ENCODE measurements at regions not wholly inside any gene's neighbourhood (a gene's known extent, or its start where the extent isn't known, plus 50 kb on each side); places are given as distances from the start of the nearest gene placed in this dataset.

DNA sequence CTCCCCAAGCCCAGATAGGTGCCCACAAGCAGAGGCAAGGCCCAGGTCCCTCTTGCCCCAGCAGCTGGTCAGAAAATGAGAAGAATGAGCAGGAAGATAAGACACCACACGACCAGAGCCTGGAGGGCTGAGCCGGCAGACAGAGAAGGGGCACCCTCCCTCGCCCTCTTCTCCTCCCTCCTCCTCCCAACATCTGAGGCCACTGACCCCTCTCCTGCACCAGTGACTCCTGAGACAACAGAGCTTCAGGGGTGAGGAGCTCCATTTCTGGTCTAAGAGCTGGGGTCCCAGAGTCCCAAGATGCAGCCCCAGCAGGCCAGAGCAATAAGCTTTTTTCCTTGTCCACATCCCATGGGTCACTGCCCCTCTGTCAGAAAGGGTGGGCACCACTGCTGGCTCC lies 159.2 kb downstream of the TRIM29 start:
- Histone ChIP-seq H3K9ac (no peak overlapping the region), H2AFZ (no peak overlapping the region), H3K4me2 (ENCODE audit: unreplicated experiment) (no peak overlapping the region), H3K79me2 (ENCODE audit: insufficient read depth) (no peaks in the 10 kb centered on the region), H3K36me3 (ENCODE audit: low read depth) (no peaks in the 10 kb centered on the region), H3K27ac (no peak overlapping the region), H3F3A (ENCODE audit: insufficient read depth) (no peaks in the 10 kb centered on the region), H3K4me3 (no peak overlapping the region), H3K4me1 (ENCODE audit: insufficient read depth) (no peaks in the 10 kb centered on the region), H3K27me3 (replicated peaks; ENCODE audit: insufficient read depth) (peaks cover 75% of the 10 kb centered on the region), H3K9me2 (ENCODE audit: insufficient read depth) (no peaks in the 10 kb centered on the region), H3K9me3 (ENCODE audit: low read depth) (no peaks in the 10 kb centered on the region), H4K20me1 (ENCODE audit: insufficient read depth) (no peaks in the 10 kb centered on the region)
- whole genome bisulfite sequencing, 2 experiments (ENCODE audit: low coverage in 1 of 2, low lambda C conversion rate in 2 of 2, missing lambda C conversion rate in 2 of 2), result 44 to 60% methylated on average over 3 of the region's 3 CpGs
- no peak for DNase-seq
- no peak for TF ChIP-seq EZH2 (IDR thresholded peaks at IDR 0.05; ENCODE audit: insufficient read depth, poor library complexity, severe bottlenecking)
- TF ChIP-seq EZH2phosphoT487 (IDR thresholded peaks at IDR 0.05; ENCODE audit: insufficient read depth, low read depth), result no peak
- in situ Hi-C loops (cut with MboI), result no loop called here

DNA sequence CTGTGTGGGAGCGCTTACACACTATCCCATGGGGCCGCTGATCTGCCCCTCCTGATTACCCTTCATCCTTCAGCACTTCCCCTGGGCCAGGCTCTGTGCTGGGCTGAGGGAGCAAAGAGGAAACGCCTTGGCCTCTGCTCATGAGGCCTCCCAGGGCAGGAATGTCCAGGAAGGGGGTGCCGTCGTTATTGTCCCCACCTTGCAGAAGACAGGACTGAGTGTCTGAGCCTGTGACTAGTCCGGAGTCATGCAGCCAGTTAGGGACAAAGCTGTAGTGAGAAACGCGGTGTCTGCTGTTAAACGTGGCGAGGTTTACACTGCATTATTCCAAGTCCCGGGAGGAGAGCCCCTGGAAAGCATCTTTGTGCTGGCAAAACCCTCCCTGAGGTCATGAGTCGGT lies 160.0 kb downstream of the TRIM29 start:
- 47 to 55% methylated on average over 12 of the region's 12 CpGs for WGBS, 2 experiments (ENCODE audit: low coverage in 1 of 2, low lambda C conversion rate in 2 of 2, missing lambda C conversion rate in 2 of 2)
- no peak overlapping the region for H2AFZ ChIP-seq
- no peaks in the 10 kb centered on the region for H3K79me2 ChIP-seq (ENCODE audit: insufficient read depth)
- no peak for TF ChIP-seq EZH2 (IDR thresholded peaks at IDR 0.05; ENCODE audit: insufficient read depth, poor library complexity, severe bottlenecking)
- no peak for TF ChIP-seq EZH2phosphoT487 (IDR thresholded peaks at IDR 0.05; ENCODE audit: insufficient read depth, low read depth)
- no peak overlapping the region for H3K4me3 ChIP-seq
- in situ Hi-C loops (cut with MboI), result no loop called here
- no peaks in the 10 kb centered on the region for H4K20me1 ChIP-seq (ENCODE audit: insufficient read depth)
- no peaks in the 10 kb centered on the region for H3K9me3 ChIP-seq (ENCODE audit: low read depth)
- H3K36me3 ChIP-seq (ENCODE audit: low read depth), result no peaks in the 10 kb centered on the region
- peaks cover 68% of the 10 kb centered on the region for H3K27me3 ChIP-seq (replicated peaks; ENCODE audit: insufficient read depth)
- no peak overlapping the region for H3K27ac ChIP-seq
- H3K4me2 ChIP-seq (ENCODE audit: unreplicated experiment), result no peak overlapping the region
- H3K9ac ChIP-seq, result no peak overlapping the region
- no peaks in the 10 kb centered on the region for H3F3A ChIP-seq (ENCODE audit: insufficient read depth)
- H3K4me1 ChIP-seq (ENCODE audit: insufficient read depth), result no peaks in the 10 kb centered on the region
- H3K9me2 ChIP-seq (ENCODE audit: insufficient read depth), result no peaks in the 10 kb centered on the region
- no peak for DNase-seq

DNA sequence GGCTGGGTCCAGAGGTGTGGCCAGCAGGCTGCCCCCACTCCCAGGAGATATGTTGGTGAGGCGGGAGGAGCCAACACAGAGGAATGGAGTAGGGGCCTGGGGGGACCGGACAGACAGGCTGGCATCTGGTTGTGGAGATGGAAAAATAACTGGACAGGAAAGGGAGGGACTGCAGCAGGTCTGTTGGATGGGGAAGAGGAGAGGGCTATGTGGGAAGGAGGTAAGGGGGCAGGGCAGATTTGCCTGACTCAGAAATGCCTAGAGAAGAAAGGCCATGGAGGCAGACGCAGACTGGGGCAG lies 160.4 kb downstream of the TRIM29 start:
- H3K79me2 ChIP-seq (ENCODE audit: insufficient read depth), result no peaks in the 10 kb centered on the region
- H3K9me2 ChIP-seq (ENCODE audit: insufficient read depth), result no peaks in the 10 kb centered on the region
- no peak for DNase-seq
- in situ Hi-C loops (cut with MboI), result no loop called here
- H3K4me3 ChIP-seq, result no peak overlapping the region
- peaks cover 64% of the 10 kb centered on the region for H3K27me3 ChIP-seq (replicated peaks; ENCODE audit: insufficient read depth)
- H3K9ac ChIP-seq, result no peak overlapping the region
- no peaks in the 10 kb centered on the region for H3K36me3 ChIP-seq (ENCODE audit: low read depth)
- no peak overlapping the region for H3K4me2 ChIP-seq (ENCODE audit: unreplicated experiment)
- no peaks in the 10 kb centered on the region for H3K9me3 ChIP-seq (ENCODE audit: low read depth)
- TF ChIP-seq EZH2phosphoT487 (IDR thresholded peaks at IDR 0.05; ENCODE audit: insufficient read depth, low read depth) (no peak), EZH2 (IDR thresholded peaks at IDR 0.05; ENCODE audit: insufficient read depth, poor library complexity, severe bottlenecking) (no peak)
- H3F3A ChIP-seq (ENCODE audit: insufficient read depth), result no peaks in the 10 kb centered on the region
- no peaks in the 10 kb centered on the region for H3K4me1 ChIP-seq (ENCODE audit: insufficient read depth)
- no peaks in the 10 kb centered on the region for H4K20me1 ChIP-seq (ENCODE audit: insufficient read depth)
- WGBS, 2 experiments (ENCODE audit: low coverage in 1 of 2, low lambda C conversion rate in 2 of 2, missing lambda C conversion rate in 2 of 2), result 50 to 70% methylated on average over 3 of the region's 3 CpGs
- H2AFZ ChIP-seq, result no peak overlapping the region
- H3K27ac ChIP-seq, result no peak overlapping the region

DNA sequence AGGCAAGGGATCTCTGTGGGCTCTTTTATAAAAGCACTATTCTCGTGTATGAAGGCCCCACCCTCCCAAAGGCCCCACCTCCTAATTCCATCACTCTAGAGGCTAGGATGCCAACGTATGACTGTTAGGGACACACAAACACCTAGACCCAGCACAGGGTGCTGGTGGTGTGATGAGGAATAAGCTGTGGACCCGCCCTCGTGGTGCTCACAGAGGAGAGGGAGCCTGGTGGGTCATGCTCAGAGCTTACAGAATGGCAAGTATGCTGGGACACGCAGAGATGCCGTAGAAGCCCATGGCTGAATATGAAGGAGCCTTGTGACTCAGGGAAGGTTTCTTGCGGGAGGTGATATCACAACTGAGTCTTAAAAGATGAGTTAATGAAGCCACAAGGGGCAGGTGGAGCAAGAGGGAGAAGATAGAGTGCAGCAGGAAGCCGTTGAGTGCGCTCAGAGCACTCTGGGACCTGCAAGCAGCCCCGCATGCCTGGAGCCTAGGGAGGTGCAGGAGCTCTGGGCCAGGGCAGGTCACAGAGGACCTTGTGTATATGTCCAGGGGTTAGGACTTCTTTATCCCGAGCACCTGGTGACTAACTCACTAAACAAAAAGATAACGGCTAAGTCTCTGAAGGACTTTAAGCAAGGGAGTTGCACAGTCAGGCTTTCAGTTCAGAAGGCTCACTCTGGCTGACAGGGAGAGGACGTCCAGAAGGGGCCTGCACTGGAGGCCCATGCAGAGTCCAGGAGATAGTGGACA lies 160.9 kb downstream of the TRIM29 start:
- Histone ChIP-seq H3F3A (ENCODE audit: insufficient read depth) (no peaks in the 10 kb centered on the region), H3K27me3 (replicated peaks; ENCODE audit: insufficient read depth) (peaks cover 59% of the 10 kb centered on the region)

More for the DNA sequence above, 160.9 kb downstream of the TRIM29 start:
- no peaks in the 10 kb centered on the region for H3K36me3 ChIP-seq (ENCODE audit: low read depth)
- no peaks in the 10 kb centered on the region for H3K79me2 ChIP-seq (ENCODE audit: insufficient read depth)
- no peaks in the 10 kb centered on the region for H3K4me1 ChIP-seq (ENCODE audit: insufficient read depth)
- no peak overlapping the region for H3K4me3 ChIP-seq
- no peak for DNase-seq
- no peak overlapping the region for H3K4me2 ChIP-seq (ENCODE audit: unreplicated experiment)
- no peak overlapping the region for H3K9ac ChIP-seq
- no peaks in the 10 kb centered on the region for H3K9me3 ChIP-seq (ENCODE audit: low read depth)
- no peaks in the 10 kb centered on the region for H4K20me1 ChIP-seq (ENCODE audit: insufficient read depth)
- no peak overlapping the region for H3K27ac ChIP-seq
- no peak overlapping the region for H2AFZ ChIP-seq
- in situ Hi-C loops (cut with MboI), result no loop called here
- H3K9me2 ChIP-seq (ENCODE audit: insufficient read depth), result no peaks in the 10 kb centered on the region
- TF ChIP-seq EZH2phosphoT487 (IDR thresholded peaks at IDR 0.05; ENCODE audit: insufficient read depth, low read depth) (no peak), EZH2 (IDR thresholded peaks at IDR 0.05; ENCODE audit: insufficient read depth, poor library complexity, severe bottlenecking) (no peak)
- 57 to 60% methylated on average over 13 of the region's 13 CpGs for WGBS, 2 experiments (ENCODE audit: low coverage in 1 of 2, low lambda C conversion rate in 2 of 2, missing lambda C conversion rate in 2 of 2)

Data from GM23248 (cell line).